ENCODE measurements at regions not wholly inside any gene's neighbourhood (a gene's known extent, or its start where the extent isn't known, plus 50 kb on each side); places are given as distances from the start of the nearest gene placed in this dataset.

DNA sequence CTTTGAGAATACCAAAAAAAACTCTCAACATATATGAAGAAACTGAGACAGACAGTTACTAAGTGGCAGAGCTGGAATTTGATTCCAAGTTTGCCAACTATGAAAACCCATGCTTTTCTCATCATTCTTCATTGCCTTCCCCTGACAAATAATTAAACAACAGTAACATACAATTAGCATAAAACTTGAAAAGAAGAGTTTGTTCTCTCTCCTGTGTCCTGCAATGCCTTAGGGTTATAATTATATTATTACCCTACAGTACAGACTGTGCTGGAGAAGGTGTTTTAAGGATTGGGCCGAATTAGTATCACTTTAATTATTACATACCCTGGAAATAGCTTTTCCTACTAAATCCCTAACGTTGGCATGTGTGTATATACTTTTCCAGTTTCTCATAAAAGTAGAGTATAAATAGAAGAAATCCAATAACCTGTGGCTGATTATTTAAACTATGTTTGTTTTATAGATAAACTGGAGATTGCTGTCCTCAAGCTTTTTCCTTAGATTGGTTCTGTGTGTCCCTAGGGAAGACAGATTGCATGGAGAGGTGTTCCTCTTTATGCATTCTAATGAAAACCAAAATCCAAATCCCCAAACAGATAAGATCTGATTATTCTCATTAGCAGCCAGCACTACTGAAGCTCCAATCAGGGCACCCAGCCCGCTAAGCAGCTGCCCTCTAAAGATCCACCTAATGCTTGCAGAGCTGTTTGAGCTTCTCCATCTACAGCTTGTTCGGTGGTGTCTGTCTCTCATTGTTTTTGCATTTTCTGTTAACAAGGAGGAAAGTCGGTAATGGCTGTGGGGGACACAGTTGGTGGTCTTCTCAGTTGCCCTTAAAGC lies 156.3 kb downstream of the TM2D1 start:
- H3K4me2 ChIP-seq (ENCODE audit: low read length): no peak overlapping the region
- no peak overlapping the region for H2AFZ ChIP-seq (ENCODE audit: low read depth, low read length)
- no peak for TF ChIP-seq EZH2 (IDR thresholded peaks at IDR 0.05; ENCODE audit: borderline replicate concordance, insufficient read depth, low read length, poor library complexity, severe bottlenecking)
- no peak for TF ChIP-seq CTCF (IDR thresholded peaks at IDR 0.05; ENCODE audit: poor library complexity, severe bottlenecking)
- no peak for TF ChIP-seq RAD21 (conservative IDR thresholded peaks at IDR 0.05)
- TF ChIP-seq REST (IDR thresholded peaks at IDR 0.05; ENCODE audit: borderline replicate concordance): no peak
- H4K20me1 ChIP-seq (ENCODE audit: insufficient read depth): no peaks in the 10 kb centered on the region
- H3K79me2 ChIP-seq (replicated peaks; ENCODE audit: insufficient read depth, low read length): no peaks in the 10 kb centered on the region
- no peaks in the 10 kb centered on the region for H3F3A ChIP-seq (ENCODE audit: insufficient read depth, low read length, poor library complexity, severe bottlenecking)
- no peak overlapping the region for H3K4me3 ChIP-seq (ENCODE audit: low read length)
- H3K27ac ChIP-seq (ENCODE audit: low read length): no peak overlapping the region
- no peaks in the 10 kb centered on the region for H3K9me3 ChIP-seq (ENCODE audit: low read length)
- H3K27me3 ChIP-seq (ENCODE audit: insufficient read depth, low read depth, low read length): no peaks in the 10 kb centered on the region
- H3K9me2 ChIP-seq (ENCODE audit: insufficient read depth, low read length): no peaks in the 10 kb centered on the region
- no peaks in the 10 kb centered on the region for H3K36me3 ChIP-seq (ENCODE audit: insufficient read depth, low read length)
- no peak overlapping the region for H3K9ac ChIP-seq (ENCODE audit: low read length)

DNA sequence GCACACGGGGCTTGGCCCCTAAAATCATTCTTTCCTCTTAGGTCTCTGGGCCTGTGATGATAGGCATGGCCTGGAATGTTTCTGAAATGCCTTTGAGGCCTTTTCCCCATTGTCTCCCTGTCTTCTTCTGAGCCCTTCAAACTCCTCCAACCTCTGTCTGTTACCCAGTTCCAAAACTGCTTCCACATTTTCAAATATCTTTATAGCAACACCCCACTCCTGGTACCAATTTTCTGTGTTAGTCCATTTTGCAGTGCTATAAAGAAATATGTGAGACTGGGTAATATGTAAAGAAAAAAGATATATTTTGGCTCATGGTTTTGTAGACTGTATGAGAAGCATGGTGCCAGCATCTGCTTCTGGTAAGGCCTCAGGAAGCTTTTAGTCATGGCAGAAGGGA lies 158.8 kb downstream of the TM2D1 start:
- Histone ChIP-seq H3K4me2 (ENCODE audit: low read length) (no peak overlapping the region), H3K9ac (ENCODE audit: low read length) (no peak overlapping the region), H3K27me3 (ENCODE audit: insufficient read depth, low read depth, low read length) (no peaks in the 10 kb centered on the region), H3K79me2 (replicated peaks; ENCODE audit: insufficient read depth, low read length) (no peaks in the 10 kb centered on the region), H3K9me2 (ENCODE audit: insufficient read depth, low read length) (no peaks in the 10 kb centered on the region), H3K9me3 (ENCODE audit: low read length) (no peaks in the 10 kb centered on the region), H3F3A (ENCODE audit: insufficient read depth, low read length, poor library complexity, severe bottlenecking) (no peaks in the 10 kb centered on the region), H4K20me1 (ENCODE audit: insufficient read depth) (no peaks in the 10 kb centered on the region), H3K36me3 (ENCODE audit: insufficient read depth, low read length) (no peaks in the 10 kb centered on the region), H2AFZ (ENCODE audit: low read depth, low read length) (no peak overlapping the region), H3K27ac (ENCODE audit: low read length) (no peak overlapping the region), H3K4me3 (ENCODE audit: low read length) (no peak overlapping the region)
- no peak for TF ChIP-seq REST (IDR thresholded peaks at IDR 0.05; ENCODE audit: borderline replicate concordance)
- TF ChIP-seq CTCF (IDR thresholded peaks at IDR 0.05; ENCODE audit: poor library complexity, severe bottlenecking): no peak
- TF ChIP-seq SMC3 (conservative IDR thresholded peaks at IDR 0.05; ENCODE audit: poor library complexity): no peak
- no peak for TF ChIP-seq EP300 (conservative IDR thresholded peaks at IDR 0.05; ENCODE audit: poor library complexity, severe bottlenecking)
- TF ChIP-seq TAF1 (IDR thresholded peaks at IDR 0.05; ENCODE audit: low read depth): no peak
- no peak for TF ChIP-seq POLR2AphosphoS5 (IDR thresholded peaks at IDR 0.05)
- TF ChIP-seq RAD21 (conservative IDR thresholded peaks at IDR 0.05): no peak
- no peak for TF ChIP-seq MXI1 (conservative IDR thresholded peaks at IDR 0.05; ENCODE audit: poor library complexity, severe bottlenecking)
- TF ChIP-seq EZH2 (IDR thresholded peaks at IDR 0.05; ENCODE audit: borderline replicate concordance, insufficient read depth, low read length, poor library complexity, severe bottlenecking): no peak

Measured in neural cell (in vitro differentiated cells).